ENCODE measurements at regions not wholly inside any gene's neighbourhood (a gene's known extent, or its start where the extent isn't known, plus 50 kb on each side); places are given as distances from the start of the nearest gene placed in this dataset.

DNA sequence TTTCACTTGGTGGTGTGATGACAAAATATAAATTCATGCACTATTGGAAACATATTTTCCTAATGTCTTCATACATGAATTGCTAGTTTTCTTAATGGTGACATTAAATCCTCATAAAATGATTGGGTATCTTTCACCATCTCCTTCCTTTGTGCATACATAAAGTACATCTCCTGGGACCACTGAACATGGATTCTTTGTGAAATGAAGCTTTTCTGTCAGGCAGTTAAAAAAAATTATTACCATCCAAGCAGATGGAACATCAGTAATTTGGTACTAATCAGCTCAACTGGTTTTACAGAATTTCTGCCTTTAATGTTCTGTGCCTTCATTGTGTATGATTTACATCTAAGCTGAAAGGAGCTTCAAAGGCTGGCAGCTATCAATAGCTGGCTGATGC, 891.7 kb upstream of the SLC10A2 start:
- Mint-ChIP-seq H3K4me1 (ENCODE audit: low read depth) (no peaks in the 10 kb centered on the region), H3K27me3 (ENCODE audit: low read depth) (no peaks in the 10 kb centered on the region), H3K9me3 (ENCODE audit: low read depth) (no peaks in the 10 kb centered on the region), H3K4me3 (ENCODE audit: unreplicated experiment) (no peak overlapping the region), H3K36me3 (ENCODE audit: low read depth) (no peaks in the 10 kb centered on the region), H3K27ac (ENCODE audit: unreplicated experiment) (no peak overlapping the region)
- TF ChIP-seq, protein P1, sequence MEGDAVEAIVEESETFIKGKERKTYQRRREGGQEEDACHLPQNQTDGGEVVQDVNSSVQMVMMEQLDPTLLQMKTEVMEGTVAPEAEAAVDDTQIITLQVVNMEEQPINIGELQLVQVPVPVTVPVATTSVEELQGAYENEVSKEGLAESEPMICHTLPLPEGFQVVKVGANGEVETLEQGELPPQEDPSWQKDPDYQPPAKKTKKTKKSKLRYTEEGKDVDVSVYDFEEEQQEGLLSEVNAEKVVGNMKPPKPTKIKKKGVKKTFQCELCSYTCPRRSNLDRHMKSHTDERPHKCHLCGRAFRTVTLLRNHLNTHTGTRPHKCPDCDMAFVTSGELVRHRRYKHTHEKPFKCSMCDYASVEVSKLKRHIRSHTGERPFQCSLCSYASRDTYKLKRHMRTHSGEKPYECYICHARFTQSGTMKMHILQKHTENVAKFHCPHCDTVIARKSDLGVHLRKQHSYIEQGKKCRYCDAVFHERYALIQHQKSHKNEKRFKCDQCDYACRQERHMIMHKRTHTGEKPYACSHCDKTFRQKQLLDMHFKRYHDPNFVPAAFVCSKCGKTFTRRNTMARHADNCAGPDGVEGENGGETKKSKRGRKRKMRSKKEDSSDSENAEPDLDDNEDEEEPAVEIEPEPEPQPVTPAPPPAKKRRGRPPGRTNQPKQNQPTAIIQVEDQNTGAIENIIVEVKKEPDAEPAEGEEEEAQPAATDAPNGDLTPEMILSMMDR (IDR thresholded peaks at IDR 0.05) = no peak
- DNase-seq (ENCODE audit: low spot score) = no peak

DNA sequence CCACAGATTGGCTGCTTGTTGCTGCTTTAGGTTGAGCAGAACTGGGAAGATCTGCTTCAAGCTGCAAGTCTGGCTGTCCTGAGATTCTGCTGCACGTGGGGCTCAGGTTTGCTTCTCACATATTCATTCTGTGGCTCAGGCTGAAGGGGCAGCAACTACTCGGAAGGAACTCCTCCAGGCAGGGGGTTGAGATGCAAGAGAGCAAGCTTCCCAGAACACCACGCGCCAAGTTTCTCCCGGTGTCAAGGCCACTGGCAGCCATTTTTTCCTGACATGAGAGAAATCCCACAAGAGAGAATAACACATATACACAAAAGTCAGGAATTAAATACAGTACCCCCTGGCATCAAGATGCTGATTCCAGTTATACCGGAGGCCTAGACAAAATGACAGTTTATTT, 887.6 kb upstream of the SLC10A2 start:
- Mint-ChIP-seq H3K4me3 (ENCODE audit: unreplicated experiment) (no peak overlapping the region), H3K9me3 (ENCODE audit: low read depth) (no peaks in the 10 kb centered on the region), H3K27me3 (ENCODE audit: low read depth) (no peaks in the 10 kb centered on the region), H3K36me3 (ENCODE audit: low read depth) (no peaks in the 10 kb centered on the region), H3K27ac (ENCODE audit: unreplicated experiment) (no peak overlapping the region), H3K4me1 (ENCODE audit: low read depth) (no peaks in the 10 kb centered on the region)
- TF ChIP-seq, protein P1 (IDR thresholded peaks at IDR 0.05) = no peak
- no peak for DNase-seq (ENCODE audit: low spot score)

DNA sequence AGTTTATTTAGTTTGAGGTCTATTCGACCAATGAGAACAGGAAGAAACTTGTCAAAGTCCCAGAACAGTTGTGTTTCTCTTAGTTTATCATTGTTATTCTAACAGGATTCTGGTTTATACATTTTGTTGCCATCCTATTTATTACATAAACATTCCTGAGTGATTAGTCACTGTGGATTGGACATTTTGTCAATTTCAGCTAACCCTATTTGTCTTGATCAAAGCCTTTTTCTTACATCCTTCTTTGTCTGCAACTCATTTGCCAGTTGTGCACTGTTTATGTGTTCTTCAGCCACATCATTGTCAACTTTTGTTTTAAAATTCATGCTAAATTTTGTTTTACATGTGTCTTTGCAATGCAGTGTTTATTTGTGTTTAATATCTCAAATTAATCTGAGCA, 886.0 kb upstream of the SLC10A2 start:
- no peaks in the 10 kb centered on the region for H3K27me3 Mint-ChIP-seq (ENCODE audit: low read depth)
- TF ChIP-seq, protein P1 (IDR thresholded peaks at IDR 0.05) = no peak
- no peak overlapping the region for H3K4me3 Mint-ChIP-seq (ENCODE audit: unreplicated experiment)
- no peaks in the 10 kb centered on the region for H3K9me3 Mint-ChIP-seq (ENCODE audit: low read depth)
- no peak overlapping the region for H3K27ac Mint-ChIP-seq (ENCODE audit: unreplicated experiment)
- H3K36me3 Mint-ChIP-seq (ENCODE audit: low read depth) = no peaks in the 10 kb centered on the region
- peaks cover 3% of the 10 kb centered on the region for H3K4me1 Mint-ChIP-seq (ENCODE audit: low read depth)
- DNase-seq (ENCODE audit: low spot score) = no peak

DNA sequence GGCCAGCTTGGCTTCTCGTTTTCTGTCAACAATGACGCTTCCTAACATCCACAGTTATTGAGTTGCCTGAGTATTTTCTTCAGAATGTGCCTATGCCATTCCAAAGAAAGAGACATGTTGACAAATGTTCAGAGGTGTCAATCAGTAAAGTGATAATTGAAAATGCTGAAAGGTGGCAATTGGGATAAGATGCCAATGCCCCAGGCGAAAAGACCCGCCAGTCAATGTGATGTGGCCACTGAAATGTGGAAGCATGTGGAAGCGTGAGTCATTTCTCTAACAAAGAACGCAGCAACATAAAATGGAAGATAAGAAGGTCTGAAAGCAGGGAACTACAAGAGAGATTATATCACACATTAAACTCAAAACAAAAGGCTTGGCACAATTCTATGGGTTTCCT, 882.2 kb upstream of the SLC10A2 start:
- no peaks in the 10 kb centered on the region for H3K9me3 Mint-ChIP-seq (ENCODE audit: low read depth)
- no peak for DNase-seq (ENCODE audit: low spot score)
- H3K27me3 Mint-ChIP-seq (ENCODE audit: low read depth) = no peaks in the 10 kb centered on the region
- H3K4me1 Mint-ChIP-seq (ENCODE audit: low read depth) = peaks cover 9% of the 10 kb centered on the region
- H3K27ac Mint-ChIP-seq (ENCODE audit: unreplicated experiment) = no peak overlapping the region
- H3K36me3 Mint-ChIP-seq (ENCODE audit: low read depth) = no peaks in the 10 kb centered on the region
- TF ChIP-seq, protein P1 (IDR thresholded peaks at IDR 0.05) = no peak
- H3K4me3 Mint-ChIP-seq (ENCODE audit: unreplicated experiment) = no peak overlapping the region

DNA sequence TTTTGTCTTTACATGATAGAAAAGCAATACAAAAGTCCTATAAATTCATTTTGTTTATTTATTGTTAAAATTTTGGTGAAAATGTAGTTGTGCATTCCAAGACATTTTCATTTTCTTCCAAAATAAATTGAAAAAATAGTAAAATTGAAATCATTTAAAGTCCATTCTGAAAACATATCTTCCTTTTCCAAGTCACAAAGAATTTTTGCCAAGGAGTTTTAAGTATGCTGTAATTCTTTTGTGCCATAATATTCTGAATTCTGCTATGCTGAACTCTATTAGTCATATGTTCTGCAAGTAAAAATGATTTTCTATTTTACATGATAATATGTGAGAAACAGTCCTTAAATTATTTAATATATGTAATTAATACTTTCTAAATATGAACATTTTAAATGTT, 879.6 kb upstream of the SLC10A2 start:
- TF ChIP-seq, protein P1 (IDR thresholded peaks at IDR 0.05) = no peak
- Mint-ChIP-seq H3K4me1 (ENCODE audit: low read depth) (peaks cover 9% of the 10 kb centered on the region), H3K9me3 (ENCODE audit: low read depth) (peaks cover 3% of the 10 kb centered on the region), H3K36me3 (ENCODE audit: low read depth) (no peaks in the 10 kb centered on the region), H3K27me3 (ENCODE audit: low read depth) (no peaks in the 10 kb centered on the region), H3K27ac (ENCODE audit: unreplicated experiment) (no peak overlapping the region), H3K4me3 (ENCODE audit: unreplicated experiment) (no peak overlapping the region)
- no peak for DNase-seq (ENCODE audit: low spot score)

Measured in chondrocyte (in vitro differentiated cells).